Activated naive CD4-positive, alpha-beta T cell treated with anti-CD3 and anti-CD28 coated beads for 36 hours (primary cell): ENCODE measurements at regions not wholly inside any gene's neighbourhood (a gene's known extent, or its start where the extent isn't known, plus 50 kb on each side); places are given as distances from the start of the nearest gene placed in this dataset.
A peak's percentile ranks its signal among the peaks of the same experiment; 100 is the strongest.
"Not testable (repeated sequence)": the region's sequence is repeated elsewhere in the genome, so short reads cannot be mapped to it uniquely, and the experiment has no call there.

Source experiments
- CTCF ChIA-PET: fragments of 350-600 bp; sonication (Branson Sonifier 250); formaldehyde crosslinking; loops from one replicate; lab custom pipeline; 2021; ENCODE audit warnings: antibody characterized with exemption; lab: Charles Lee
- DNase-seq: peaks from one replicate; pipeline ENCODE4 v3.0.0-alpha.2; 2020
- H3K27ac Mint-ChIP-seq: one replicate; pipeline ENCODE4 v1.8.0; 2021; ENCODE audit warnings: mild to moderate bottlenecking, mixed read lengths
- H3K27me3 Mint-ChIP-seq: one replicate; pipeline ENCODE4 v1.8.0; 2021; ENCODE audit warnings: low read depth, mixed read lengths
- H3K36me3 Mint-ChIP-seq: one replicate; pipeline ENCODE4 v1.8.0; 2021; ENCODE audit warnings: low read depth, mixed read lengths
- H3K4me1 Mint-ChIP-seq: one replicate; pipeline ENCODE4 v1.8.0; 2021; ENCODE audit warnings: low read depth, mixed read lengths
- H3K4me3 Mint-ChIP-seq: one replicate; pipeline ENCODE4 v1.8.0; 2021; ENCODE audit warnings: mild to moderate bottlenecking, moderate library complexity, mixed read lengths
- H3K9me3 Mint-ChIP-seq: one replicate; pipeline ENCODE4 v1.8.0; 2021; ENCODE audit warnings: mixed read lengths
- intact Hi-C: fragments of 100-400 bp; cut with micrococcal nuclease; formaldehyde crosslinking; loops from one replicate; pipeline ENCODE4 v1.15.1; 2023

- Mint-ChIP-seq H3K36me3 (peaks cover 7% of the 10 kb centered on the region), H3K27ac (no peak overlapping the region), H3K4me3 (no peak overlapping the region), H3K9me3 (peaks cover 20% of the 10 kb centered on the region), H3K4me1 (peaks cover 10% of the 10 kb centered on the region), H3K27me3 (no peaks in the 10 kb centered on the region)
- CTCF ChIA-PET: interaction anchor here (1.1 kb wide), 1 partner anchor 8 kb away, joined by 3 read pairs; no protein-coding TSS in a partner anchor
- intact Hi-C loops: no loop called here
- DNase-seq: no peak
Measured at GRCh38 chr5:40453689-40454088, 226.0 kb upstream of the PTGER4 start.

DNA sequence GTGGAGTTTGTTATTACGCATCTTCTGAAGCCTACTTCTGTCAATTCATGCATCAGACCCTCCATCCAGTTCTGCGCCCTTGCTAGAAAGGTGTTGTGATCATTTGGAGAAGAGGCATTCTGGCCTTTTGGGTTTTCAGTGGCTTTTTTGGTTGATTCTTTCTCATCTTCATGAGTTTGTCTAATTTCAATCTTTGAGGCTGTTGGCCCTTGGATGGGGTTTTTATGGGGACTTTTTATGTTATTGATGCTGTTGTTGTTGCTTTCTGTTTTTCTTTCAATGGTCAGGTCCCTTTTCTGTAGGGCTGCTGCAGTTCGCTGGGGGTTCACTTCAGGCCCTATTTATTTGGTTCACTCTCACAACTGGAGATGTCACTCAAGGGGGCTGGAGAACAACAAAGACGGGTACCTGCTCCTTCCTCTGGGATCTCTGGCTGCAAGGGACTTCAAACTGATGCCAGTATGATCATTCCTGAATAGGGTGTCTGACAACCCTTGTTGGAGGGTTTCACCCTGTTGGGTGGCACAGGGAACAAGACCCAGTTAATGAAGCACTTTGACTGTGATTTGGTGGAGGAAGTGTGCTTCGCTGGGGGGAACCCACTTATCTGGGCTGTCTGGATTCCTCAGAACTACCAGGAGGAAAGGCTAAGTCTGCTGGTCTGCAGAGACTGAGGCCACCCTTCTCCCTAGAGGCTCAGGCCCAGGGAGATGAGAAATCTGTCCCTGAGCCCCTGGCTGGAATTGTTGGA is 226.7 kb upstream of the PTGER4 start:
- intact Hi-C loops: no loop called here
- Mint-ChIP-seq H3K4me1 (peaks cover 11% of the 10 kb centered on the region), H3K27me3 (no peaks in the 10 kb centered on the region), H3K27ac (no peak overlapping the region), H3K36me3 (peaks cover 7% of the 10 kb centered on the region), H3K4me3 (no peak overlapping the region), H3K9me3 (peaks cover 20% of the 10 kb centered on the region)
- DNase-seq: no peak
- CTCF ChIA-PET: interaction anchor here (1.1 kb wide), 1 partner anchor 9 kb away, joined by 3 read pairs; no protein-coding TSS in a partner anchor

GRCh38 chr5:40447438-40447837 is 232.3 kb upstream of the PTGER4 start:
- H3K36me3 Mint-ChIP-seq: peaks cover 20% of the 10 kb centered on the region
- no peaks in the 10 kb centered on the region for H3K27me3 Mint-ChIP-seq
- H3K4me3 Mint-ChIP-seq: no peak overlapping the region
- CTCF ChIA-PET: interaction anchor here (1.2 to 2.0 kb wide), 3 partner anchors 11 to 16 kb away, joined by 3 to 5 read pairs (median 3); no protein-coding TSS in a partner anchor
- H3K9me3 Mint-ChIP-seq: peaks cover 33% of the 10 kb centered on the region
- no peak overlapping the region for H3K27ac Mint-ChIP-seq
- intact Hi-C loops: no loop called here
- H3K4me1 Mint-ChIP-seq: peaks cover 26% of the 10 kb centered on the region
- DNase-seq: no peak

GRCh38 chr5:40446910-40447309 is 232.8 kb upstream of the PTGER4 start:
- intact Hi-C loops: no loop called here
- Mint-ChIP-seq H3K9me3 (peaks cover 29% of the 10 kb centered on the region), H3K4me3 (no peak overlapping the region), H3K27ac (peak overlapping the region; percentile 75), H3K36me3 (peaks cover 20% of the 10 kb centered on the region), H3K27me3 (no peaks in the 10 kb centered on the region), H3K4me1 (peaks cover 31% of the 10 kb centered on the region)
- DNase-seq: peak; percentile 27
- CTCF ChIA-PET: interaction anchor here (2.0 kb wide), 1 partner anchor 11 kb away, joined by 5 read pairs; no protein-coding TSS in a partner anchor

DNA sequence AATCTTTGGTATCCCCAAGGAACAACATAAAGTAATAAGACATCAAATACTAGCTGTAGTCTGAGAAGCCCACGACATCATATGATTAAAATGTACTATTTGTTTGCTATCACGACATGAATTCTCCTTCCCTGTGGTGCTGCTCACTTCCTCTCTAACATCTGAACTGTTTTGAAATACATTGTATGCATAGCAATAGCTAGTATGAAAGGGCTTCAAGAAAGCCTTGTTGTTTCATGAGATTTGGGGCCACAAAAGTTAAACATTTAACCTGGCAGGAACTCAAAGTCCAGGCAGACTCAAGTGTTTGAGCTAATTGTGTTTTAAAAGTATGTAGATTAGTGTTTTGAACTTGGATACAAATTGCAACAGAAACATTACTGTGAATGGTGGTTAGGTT is 237.4 kb upstream of the PTGER4 start:
- peaks cover 23% of the 10 kb centered on the region for H3K9me3 Mint-ChIP-seq
- CTCF ChIA-PET: interaction anchor here (0.6 to 2.1 kb wide), 9 partner anchors 12 to 421 kb away, joined by 3 to 9 read pairs (median 3); no protein-coding TSS in a partner anchor
- peak overlapping the region; percentile 95 for H3K27ac Mint-ChIP-seq
- H3K27me3 Mint-ChIP-seq: no peaks in the 10 kb centered on the region
- peaks cover 62% of the 10 kb centered on the region for H3K4me1 Mint-ChIP-seq
- H3K36me3 Mint-ChIP-seq: peaks cover 15% of the 10 kb centered on the region
- H3K4me3 Mint-ChIP-seq: peak overlapping the region; percentile 38
- intact Hi-C loops: loop anchor here (1.0 to 5.0 kb wide), 3 partner anchors 48 to 270 kb away; no protein-coding TSS in a partner anchor
- no peak for DNase-seq

GRCh38 chr5:40441733-40442132 is 238.0 kb upstream of the PTGER4 start:
- Mint-ChIP-seq H3K4me1 (peaks cover 62% of the 10 kb centered on the region), H3K27me3 (no peaks in the 10 kb centered on the region), H3K9me3 (peaks cover 21% of the 10 kb centered on the region), H3K36me3 (peaks cover 12% of the 10 kb centered on the region), H3K27ac (peak overlapping the region; percentile 95), H3K4me3 (peak overlapping the region; percentile 63)
- intact Hi-C loops: loop anchor here (1.0 to 5.0 kb wide), 9 partner anchors 31 to 269 kb away; no protein-coding TSS in a partner anchor
- peak; percentile 71 for DNase-seq
- CTCF ChIA-PET: interaction anchor here (0.7 to 2.1 kb wide), 10 partner anchors 8 to 244 kb away, joined by 3 to 9 read pairs (median 4); no protein-coding TSS in a partner anchor

- H3K4me1 Mint-ChIP-seq: peaks cover 69% of the 10 kb centered on the region
- peaks cover 17% of the 10 kb centered on the region for H3K9me3 Mint-ChIP-seq
- DNase-seq: no peak
- no peaks in the 10 kb centered on the region for H3K27me3 Mint-ChIP-seq
- H3K36me3 Mint-ChIP-seq: peaks cover 9% of the 10 kb centered on the region
- peak overlapping the region; percentile 63 for H3K4me3 Mint-ChIP-seq
- CTCF ChIA-PET: interaction anchor here (0.7 to 2.1 kb wide), 6 partner anchors 10 to 1255 kb away, joined by 3 to 9 read pairs (median 4); no protein-coding TSS in a partner anchor
- peak overlapping the region; percentile 95 for H3K27ac Mint-ChIP-seq
- intact Hi-C loops: loop anchor here (1.0 to 5.0 kb wide), 7 partner anchors 30 to 268 kb away; no protein-coding TSS in a partner anchor
Measured at GRCh38 chr5:40440746-40441145, 239.0 kb upstream of the PTGER4 start.

DNA sequence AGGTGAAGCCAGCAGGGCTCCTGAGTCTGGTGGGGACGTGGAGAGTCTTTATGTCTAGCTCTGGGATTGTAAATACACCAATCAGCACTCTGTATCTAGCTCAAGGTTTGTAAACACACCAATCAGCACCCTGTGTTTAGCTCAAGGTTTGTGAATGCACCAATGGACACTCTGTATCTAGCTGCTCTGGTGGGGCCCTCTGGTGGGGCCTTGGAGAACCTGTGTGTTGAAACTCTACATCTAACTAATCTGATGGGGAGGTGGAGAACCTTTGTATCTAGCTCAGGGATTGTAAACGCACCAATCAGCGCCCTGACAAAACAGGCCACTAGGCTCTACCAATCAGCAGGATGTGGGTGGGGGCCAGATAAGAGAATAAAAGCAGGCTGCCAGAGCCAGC is 240.6 kb upstream of the PTGER4 start:
- Mint-ChIP-seq H3K4me1 (peaks cover 76% of the 10 kb centered on the region), H3K27ac (peak overlapping the region; percentile 70)
- CTCF ChIA-PET: interaction anchor here (0.7 to 1.9 kb wide), 9 partner anchors 27 to 62 kb away, joined by 3 to 13 read pairs (median 3); no protein-coding TSS in a partner anchor
- H3K9me3 Mint-ChIP-seq, H3K27me3 Mint-ChIP-seq, H3K36me3 Mint-ChIP-seq, H3K4me3 Mint-ChIP-seq: not testable (repeated sequence)
- DNase-seq: peak; percentile 62
- intact Hi-C loops: loop anchor here (5.0 kb wide), 1 partner anchor 37 kb away; no protein-coding TSS in a partner anchor

- intact Hi-C loops: loop anchor here (5.0 kb wide), 1 partner anchor 36 kb away; no protein-coding TSS in a partner anchor
Measured at GRCh38 chr5:40438646-40439045, 241.1 kb upstream of the PTGER4 start.

DNA sequence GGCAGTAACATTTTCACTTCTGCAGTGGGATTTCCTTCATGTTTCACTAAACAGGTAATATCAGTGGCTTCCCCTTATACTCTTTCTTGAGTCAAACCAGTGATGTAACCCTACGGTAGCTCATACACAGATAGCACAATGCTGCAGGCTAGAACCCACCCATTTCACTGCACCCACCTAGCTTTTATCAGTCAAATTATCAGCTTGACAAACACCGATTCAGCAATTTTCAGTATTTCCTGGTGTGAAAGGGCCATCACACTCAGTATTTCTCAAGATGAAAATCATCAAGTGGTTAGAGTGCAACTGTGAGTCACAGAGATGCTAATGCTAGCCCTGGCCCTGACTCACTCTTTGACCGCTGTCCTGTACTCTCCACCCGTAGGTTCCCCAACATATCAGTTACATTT is 242.3 kb upstream of the PTGER4 start:
- CTCF ChIA-PET: interaction anchor here (0.6 to 2.2 kb wide), 12 partner anchors 10 to 347 kb away, joined by 3 to 6 read pairs (median 3); no protein-coding TSS in a partner anchor
- Mint-ChIP-seq H3K27me3 (no peaks in the 10 kb centered on the region), H3K9me3 (peaks cover 7% of the 10 kb centered on the region), H3K27ac (peak overlapping the region; percentile 94), H3K4me1 (peaks cover 81% of the 10 kb centered on the region), H3K36me3 (peaks cover 1% of the 10 kb centered on the region), H3K4me3 (no peak overlapping the region)
- intact Hi-C loops: loop anchor here (1.0 to 5.0 kb wide), 4 partner anchors 35 to 489 kb away; partner anchors contain the start of gene PTGER4
- peak; percentile 19 for DNase-seq

More at GRCh38 chr5:40438646-40439045, 241.1 kb upstream of the PTGER4 start:
- not testable (repeated sequence) for H3K9me3 Mint-ChIP-seq, H3K27me3 Mint-ChIP-seq, DNase-seq, H3K4me3 Mint-ChIP-seq, H3K27ac Mint-ChIP-seq, H3K36me3 Mint-ChIP-seq
- peaks cover 80% of the 10 kb centered on the region for H3K4me1 Mint-ChIP-seq
- CTCF ChIA-PET: interaction anchor here (0.7 to 1.9 kb wide), 9 partner anchors 27 to 219 kb away, joined by 3 to 13 read pairs (median 3); no protein-coding TSS in a partner anchor

GRCh38 chr5:40436535-40437237 is 243.0 kb upstream of the PTGER4 start:
- H3K4me3 Mint-ChIP-seq: peak overlapping the region; percentile 40
- peaks cover 7% of the 10 kb centered on the region for H3K9me3 Mint-ChIP-seq
- H3K27ac Mint-ChIP-seq: peak overlapping the region; percentile 94
- peak; percentile 70 for DNase-seq
- H3K4me1 Mint-ChIP-seq: peaks cover 77% of the 10 kb centered on the region
- CTCF ChIA-PET: interaction anchor here (0.6 to 2.2 kb wide), 12 partner anchors 9 to 745 kb away, joined by 3 to 6 read pairs (median 4); no protein-coding TSS in a partner anchor
- intact Hi-C loops: loop anchor here (1.0 to 5.0 kb wide), 12 partner anchors 8 to 488 kb away; partner anchors contain the start of gene PTGER4
- H3K27me3 Mint-ChIP-seq: no peaks in the 10 kb centered on the region
- H3K36me3 Mint-ChIP-seq: peaks cover 1% of the 10 kb centered on the region
